ENCODE measurements at regions not wholly inside any gene's neighbourhood (a gene's known extent, or its start where the extent isn't known, plus 50 kb on each side); places are given as distances from the start of the nearest gene placed in this dataset.

- TF ChIP-seq POLR2A (IDR thresholded peaks at IDR 0.05) (no peak), CTCF (IDR thresholded peaks at IDR 0.05) (no peak), POLR2AphosphoS5 (IDR thresholded peaks at IDR 0.05) (no peak)
Observed at GRCh38 chr10:130395248-130395936, 259.2 kb downstream of the GLRX3 start.
